ENCODE measurements at regions not wholly inside any gene's neighbourhood (a gene's known extent, or its start where the extent isn't known, plus 50 kb on each side); places are given as distances from the start of the nearest gene placed in this dataset.
"Not testable (repeated sequence)": the region's sequence is repeated elsewhere in the genome, so short reads cannot be mapped to it uniquely, and the experiment has no call there.

- Mint-ChIP-seq H3K27me3 (peaks cover 23% of the 10 kb centered on the region), H3K4me1 (ENCODE audit: low read depth) (no peaks in the 10 kb centered on the region), H3K27ac (no peak overlapping the region), H3K4me3 (no peak overlapping the region), H3K9me3 (no peaks in the 10 kb centered on the region), H3K36me3 (ENCODE audit: low read depth) (no peaks in the 10 kb centered on the region)
- intact Hi-C loops (cut with micrococcal nuclease): no loop called here
Measured at GRCh38 chr15:62856466-62857246, 185.9 kb upstream of the TPM1 start.

DNA sequence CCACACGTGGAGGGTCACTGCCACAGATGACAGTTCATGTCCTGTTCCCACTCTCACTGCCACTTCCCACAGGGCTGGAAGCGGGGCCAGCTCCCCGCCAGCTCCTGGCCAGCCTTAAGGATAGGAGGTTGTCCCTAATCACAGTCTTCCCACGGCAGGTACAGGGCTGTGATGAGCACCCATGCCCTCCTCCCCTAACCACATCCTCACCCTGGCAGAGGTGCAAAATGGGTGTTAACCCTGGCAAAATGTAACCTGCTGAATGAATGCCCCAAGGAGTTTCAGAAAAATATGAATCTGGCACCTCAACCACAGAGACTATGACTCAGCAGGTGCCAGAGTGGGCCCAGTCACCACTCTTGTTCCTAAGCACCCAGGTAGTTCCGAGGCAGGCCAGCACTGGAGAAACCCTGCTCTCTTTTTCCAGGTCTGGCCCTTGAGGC is 185.1 kb upstream of the TPM1 start:
- intact Hi-C loops (cut with micrococcal nuclease): no loop called here
- Mint-ChIP-seq H3K27me3 (peaks cover 23% of the 10 kb centered on the region), H3K4me1 (ENCODE audit: low read depth) (no peaks in the 10 kb centered on the region), H3K36me3 (ENCODE audit: low read depth) (no peaks in the 10 kb centered on the region), H3K27ac (no peak overlapping the region), H3K4me3 (no peak overlapping the region), H3K9me3 (no peaks in the 10 kb centered on the region)

GRCh38 chr15:62858343-62858742 is 184.2 kb upstream of the TPM1 start:
- no peak overlapping the region for H3K4me3 Mint-ChIP-seq
- H3K9me3 Mint-ChIP-seq: no peaks in the 10 kb centered on the region
- H3K4me1 Mint-ChIP-seq (ENCODE audit: low read depth): no peaks in the 10 kb centered on the region
- intact Hi-C loops (cut with micrococcal nuclease): no loop called here
- H3K27me3 Mint-ChIP-seq: peaks cover 27% of the 10 kb centered on the region
- H3K27ac Mint-ChIP-seq: no peak overlapping the region
- H3K36me3 Mint-ChIP-seq (ENCODE audit: low read depth): no peaks in the 10 kb centered on the region

DNA sequence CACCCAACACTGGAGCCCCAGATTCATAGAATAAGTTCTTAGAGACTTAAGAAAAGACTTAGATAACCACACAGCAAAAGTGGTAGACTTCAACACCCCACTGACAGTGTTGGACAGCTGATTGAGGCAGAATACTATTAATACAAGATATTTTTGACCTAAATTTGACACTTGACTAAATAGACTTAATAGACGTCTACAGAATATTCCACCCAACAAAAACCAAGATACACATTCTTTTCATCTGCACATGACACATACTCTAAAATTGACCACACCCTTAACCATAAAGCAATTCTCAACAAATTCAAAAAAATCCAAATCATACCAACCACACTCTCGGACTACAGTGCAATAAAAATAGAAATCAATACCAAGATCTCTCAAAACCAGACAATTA is 179.8 kb upstream of the TPM1 start:
- no peaks in the 10 kb centered on the region for H3K4me1 Mint-ChIP-seq (ENCODE audit: low read depth)
- peaks cover 21% of the 10 kb centered on the region for H3K27me3 Mint-ChIP-seq
- no peak overlapping the region for H3K27ac Mint-ChIP-seq
- intact Hi-C loops (cut with micrococcal nuclease): no loop called here
- no peaks in the 10 kb centered on the region for H3K9me3 Mint-ChIP-seq
- no peaks in the 10 kb centered on the region for H3K36me3 Mint-ChIP-seq (ENCODE audit: low read depth)
- H3K4me3 Mint-ChIP-seq: no peak overlapping the region

GRCh38 chr15:62866366-62866765 is 176.2 kb upstream of the TPM1 start:
- Mint-ChIP-seq H3K4me1 (ENCODE audit: low read depth) (no peaks in the 10 kb centered on the region), H3K4me3 (no peak overlapping the region), H3K9me3 (no peaks in the 10 kb centered on the region), H3K27ac (no peak overlapping the region), H3K36me3 (ENCODE audit: low read depth) (no peaks in the 10 kb centered on the region), H3K27me3 (peaks cover 15% of the 10 kb centered on the region)
- intact Hi-C loops (cut with micrococcal nuclease): no loop called here

DNA sequence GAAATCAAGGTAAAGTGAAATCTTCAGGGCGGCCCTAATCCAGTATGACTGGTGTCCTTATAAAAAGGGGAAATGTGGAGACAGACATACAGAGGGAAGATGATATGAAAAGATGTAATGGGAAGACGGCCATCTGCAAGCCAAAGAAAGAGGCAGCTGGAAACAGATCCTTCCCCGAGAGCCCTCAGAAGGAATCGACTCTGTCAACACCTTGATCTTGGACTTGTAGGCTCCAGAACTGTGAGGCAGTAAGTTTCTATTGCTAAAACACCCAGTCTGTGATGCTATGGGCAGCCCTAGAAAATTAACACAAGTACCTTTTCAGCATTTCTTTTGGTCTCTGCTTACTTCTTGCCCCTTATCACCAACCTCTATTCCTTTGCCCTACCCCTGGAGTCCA is 174.7 kb upstream of the TPM1 start:
- peaks cover 10% of the 10 kb centered on the region for H3K27me3 Mint-ChIP-seq
- H3K4me3 Mint-ChIP-seq: no peak overlapping the region
- H3K9me3 Mint-ChIP-seq: no peaks in the 10 kb centered on the region
- H3K27ac Mint-ChIP-seq: no peak overlapping the region
- H3K36me3 Mint-ChIP-seq (ENCODE audit: low read depth): no peaks in the 10 kb centered on the region
- intact Hi-C loops (cut with micrococcal nuclease): no loop called here
- H3K4me1 Mint-ChIP-seq (ENCODE audit: low read depth): no peaks in the 10 kb centered on the region

GRCh38 chr15:62868507-62868906 is 174.0 kb upstream of the TPM1 start:
- Mint-ChIP-seq H3K27me3 (peaks cover 10% of the 10 kb centered on the region), H3K27ac (no peak overlapping the region), H3K4me3 (no peak overlapping the region), H3K36me3 (ENCODE audit: low read depth) (no peaks in the 10 kb centered on the region), H3K4me1 (ENCODE audit: low read depth) (no peaks in the 10 kb centered on the region), H3K9me3 (no peaks in the 10 kb centered on the region)
- intact Hi-C loops (cut with micrococcal nuclease): no loop called here

GRCh38 chr15:62869116-62869515 is 173.4 kb upstream of the TPM1 start:
- Mint-ChIP-seq H3K27me3 (peaks cover 11% of the 10 kb centered on the region), H3K27ac (no peak overlapping the region), H3K9me3 (no peaks in the 10 kb centered on the region), H3K4me1 (ENCODE audit: low read depth) (no peaks in the 10 kb centered on the region), H3K36me3 (ENCODE audit: low read depth) (no peaks in the 10 kb centered on the region), H3K4me3 (no peak overlapping the region)
- intact Hi-C loops (cut with micrococcal nuclease): no loop called here

- H3K27me3 Mint-ChIP-seq: peaks cover 10% of the 10 kb centered on the region
- no peaks in the 10 kb centered on the region for H3K9me3 Mint-ChIP-seq
- H3K4me1 Mint-ChIP-seq (ENCODE audit: low read depth): no peaks in the 10 kb centered on the region
- H3K4me3 Mint-ChIP-seq: no peak overlapping the region
- no peak overlapping the region for H3K27ac Mint-ChIP-seq
- intact Hi-C loops (cut with micrococcal nuclease): no loop called here
- H3K36me3 Mint-ChIP-seq (ENCODE audit: low read depth): no peaks in the 10 kb centered on the region
Measured at GRCh38 chr15:62870216-62870615, 172.3 kb upstream of the TPM1 start.

- H3K36me3 Mint-ChIP-seq (ENCODE audit: low read depth); H3K4me1 Mint-ChIP-seq (ENCODE audit: low read depth); H3K9me3 Mint-ChIP-seq; H3K4me3 Mint-ChIP-seq; intact Hi-C loops (cut with micrococcal nuclease); H3K27ac Mint-ChIP-seq: not testable (repeated sequence)
- H3K27me3 Mint-ChIP-seq: peaks cover 10% of the 10 kb centered on the region
Measured at GRCh38 chr15:62870701-62871100, 171.8 kb upstream of the TPM1 start.

- Mint-ChIP-seq H3K9me3 (no peaks in the 10 kb centered on the region), H3K27ac (no peak overlapping the region), H3K4me3 (no peak overlapping the region), H3K36me3 (ENCODE audit: low read depth) (no peaks in the 10 kb centered on the region), H3K27me3 (peaks cover 9% of the 10 kb centered on the region), H3K4me1 (ENCODE audit: low read depth) (no peaks in the 10 kb centered on the region)
- intact Hi-C loops (cut with micrococcal nuclease): no loop called here
Measured at GRCh38 chr15:62873203-62873602, 169.3 kb upstream of the TPM1 start.

- Mint-ChIP-seq H3K4me3 (no peak overlapping the region), H3K4me1 (ENCODE audit: low read depth) (no peaks in the 10 kb centered on the region), H3K9me3 (no peaks in the 10 kb centered on the region), H3K36me3 (ENCODE audit: low read depth) (no peaks in the 10 kb centered on the region), H3K27me3 (peaks cover 9% of the 10 kb centered on the region), H3K27ac (no peak overlapping the region)
- intact Hi-C loops (cut with micrococcal nuclease): no loop called here
Measured at GRCh38 chr15:62874064-62874463, 168.5 kb upstream of the TPM1 start.

DNA sequence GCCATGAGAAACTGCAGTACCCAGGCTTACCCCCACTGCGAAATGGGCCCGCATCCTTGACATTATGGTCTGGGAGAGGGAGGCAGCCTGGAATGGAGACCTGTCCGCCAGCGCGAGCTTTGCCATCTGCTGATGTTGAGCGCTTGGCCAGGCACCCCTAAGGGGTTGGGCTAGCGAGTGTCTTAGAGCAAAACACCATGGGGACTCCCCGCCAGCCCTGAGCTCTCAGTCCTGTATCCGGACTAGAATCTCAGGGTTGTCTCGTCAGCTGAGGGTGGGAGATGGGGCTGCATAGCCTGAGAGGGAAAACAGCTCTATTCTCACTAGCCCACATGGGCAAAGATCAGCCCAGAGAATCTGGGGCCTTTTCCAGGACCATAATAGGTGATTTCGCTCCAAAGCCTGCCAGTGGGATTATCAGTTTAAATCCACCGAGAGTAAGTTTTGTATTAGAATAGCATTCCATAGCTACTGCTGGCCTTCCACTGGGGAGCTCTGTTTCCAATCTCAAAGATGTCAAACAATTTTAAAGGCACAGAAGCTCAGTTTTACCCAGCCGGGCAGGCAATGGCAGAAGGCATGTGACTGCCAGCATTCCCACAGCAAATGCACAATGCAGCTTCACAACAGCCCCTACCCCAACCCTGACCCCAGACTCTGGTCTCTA is 167.5 kb upstream of the TPM1 start:
- Mint-ChIP-seq H3K4me3 (no peak overlapping the region), H3K27me3 (peaks cover 15% of the 10 kb centered on the region), H3K4me1 (ENCODE audit: low read depth) (peaks cover 9% of the 10 kb centered on the region), H3K9me3 (no peaks in the 10 kb centered on the region), H3K36me3 (ENCODE audit: low read depth) (no peaks in the 10 kb centered on the region), H3K27ac (no peak overlapping the region)
- intact Hi-C loops (cut with micrococcal nuclease): no loop called here

- intact Hi-C loops (cut with micrococcal nuclease): no loop called here
- Mint-ChIP-seq H3K27ac (no peak overlapping the region), H3K27me3 (peaks cover 15% of the 10 kb centered on the region), H3K4me1 (ENCODE audit: low read depth) (peaks cover 13% of the 10 kb centered on the region), H3K9me3 (no peaks in the 10 kb centered on the region), H3K4me3 (no peak overlapping the region), H3K36me3 (ENCODE audit: low read depth) (no peaks in the 10 kb centered on the region)
Measured at GRCh38 chr15:62875626-62876021, 166.9 kb upstream of the TPM1 start.
